H1 (cell line): ENCODE measurements at regions not wholly inside any gene's neighbourhood (a gene's known extent, or its start where the extent isn't known, plus 50 kb on each side); places are given as distances from the start of the nearest gene placed in this dataset.

Experiments used
- ASH2L ChIP-seq: fragments of 200-600, 300-600 bp; sonication (generic); IDR thresholded peaks from one replicate; pipeline ENCODE4 v1.7.1; 2017; ENCODE audit warnings: low read length
- ATF3 ChIP-seq: IDR thresholded peaks from 2 replicates; pipeline ENCODE4 v1.6.1; 2011; ENCODE audit warnings: low read depth, mild to moderate bottlenecking, low read length; ENCODE audit not compliant: insufficient read depth
- BRCA1 ChIP-seq: IDR thresholded peaks from 2 replicates; pipeline ENCODE4 v1.6.1; 2012; ENCODE audit warnings: low read depth, low read length, improper control_type of control experiment
- CTCF ChIP-seq, 3 experiments: IDR thresholded peaks; 1 replicate in 2 of 3; 2 replicates in 1 of 3; pipeline versions ENCODE4 v1.5.1 to v1.6.1; 2011; ENCODE audit warnings: low read length in 3 of 3, mild to moderate bottlenecking in 3 of 3, inconsistent platforms in 2 of 3, low read depth in 1 of 3, moderate library complexity in 1 of 3; ENCODE audit not compliant: insufficient read depth in 1 of 3; ENCODE audit errors: control extremely low read depth in 1 of 3
- EP300 ChIP-seq, 2 experiments: IDR thresholded peaks; 1 replicate in 1 of 2; 2 replicates in 1 of 2; pipeline ENCODE4 v1.6.1; 2011 to 2012; ENCODE audit warnings: low read depth in 2 of 2, low read length in 2 of 2, mild to moderate bottlenecking in 2 of 2, borderline replicate concordance in 1 of 2, inconsistent platforms in 1 of 2, moderate library complexity in 1 of 2
- EZH2 ChIP-seq: fragments of 200-600 bp; sonication (generic); IDR thresholded peaks from 2 replicates; pipeline ENCODE4 v1.7.1; 2012; ENCODE audit warnings: low read depth, mild to moderate bottlenecking, moderate library complexity, low read length, inconsistent platforms; ENCODE audit not compliant: severe bottlenecking
- POLR2AphosphoS5 ChIP-seq: IDR thresholded peaks from 2 replicates; pipeline ENCODE4 v1.6.1; 2011; ENCODE audit warnings: low read depth, low read length

GRCh38 chr22:47609653-47610052 is 847.2 kb downstream of the TBC1D22A start:
- TF ChIP-seq EP300 (IDR thresholded peaks at IDR 0.05; ENCODE audit: borderline replicate concordance in 1 of 2, low read depth in 2 of 2, low read length in 2 of 2) (no peak), POLR2AphosphoS5 (no peak), ATF3 (no peak), CTCF (IDR thresholded peaks at IDR 0.05; ENCODE audit: control extremely low read depth in 1 of 3, insufficient read depth in 1 of 3, low read depth in 1 of 3, low read length in 3 of 3) (no peak), BRCA1 (no peak), ASH2L (no peak), EZH2 (no peak)
